HEK293T (cell line): ENCODE measurements at regions not wholly inside any gene's neighbourhood (a gene's known extent, or its start where the extent isn't known, plus 50 kb on each side); places are given as distances from the start of the nearest gene placed in this dataset.

ENCODE experiments used
- CTCF ChIA-PET: fragments of 350-600 bp; formaldehyde crosslinking; extraction: SDS; loops from one replicate; lab custom pipeline; 2021; ENCODE audit warnings: antibody characterized with exemption, inconsistent platforms; lab: Yijun Ruan, JAX
- POLR2A ChIA-PET: fragments of 350-600 bp; formaldehyde crosslinking; extraction: SDS; loops from one replicate; lab custom pipeline; 2020; ENCODE audit warnings: antibody characterized with exemption, inconsistent platforms; lab: Yijun Ruan, JAX
- DNase-seq: peaks from one replicate; pipeline ENCODE4 v3.0.0; 2012; ENCODE audit warnings: mixed read lengths; ENCODE audit errors: extremely low spot score
- ARNT ChIP-seq: fragments of 450-650 bp; IDR thresholded peaks from 2 replicates; pipeline ENCODE4 v1.6.1; 2017; ENCODE audit warnings: mild to moderate bottlenecking
- BHLHE40 ChIP-seq: fragments of 450-650 bp; IDR thresholded peaks from 2 replicates; pipeline ENCODE4 v1.6.1; 2016; ENCODE audit warnings: mild to moderate bottlenecking, moderate library complexity, borderline replicate concordance
- CTBP1 ChIP-seq: fragments of 450-650 bp; IDR thresholded peaks from 2 replicates; pipeline ENCODE4 v1.6.1; 2016; ENCODE audit warnings: borderline replicate concordance
- ELF4 ChIP-seq: fragments of 450-650 bp; IDR thresholded peaks from 2 replicates; pipeline ENCODE4 v1.6.1; 2017; ENCODE audit warnings: antibody characterized with exemption
- FOXA1 ChIP-seq: fragments of 450-650 bp; IDR thresholded peaks from 2 replicates; pipeline ENCODE4 v1.6.1; 2016; ENCODE audit warnings: mild to moderate bottlenecking
- FOXK2 ChIP-seq: fragments of 450-650 bp; IDR thresholded peaks from 2 replicates; pipeline ENCODE4 v1.6.1; 2016; ENCODE audit warnings: mild to moderate bottlenecking
- FOXM1 ChIP-seq: fragments of 450-650 bp; IDR thresholded peaks from 2 replicates; pipeline ENCODE4 v1.6.1; 2017; ENCODE audit warnings: mild to moderate bottlenecking, borderline replicate concordance
- HDGF ChIP-seq: fragments of 450-650 bp; IDR thresholded peaks from 2 replicates; pipeline ENCODE4 v1.6.1; 2017; ENCODE audit warnings: antibody characterized with exemption, borderline replicate concordance
- L3MBTL2 ChIP-seq: fragments of 450-650 bp; conservative IDR thresholded peaks from 2 replicates; pipeline ENCODE4 v1.6.1; 2016; ENCODE audit warnings: mild to moderate bottlenecking
- LEF1 ChIP-seq: fragments of 450-650 bp; IDR thresholded peaks from 2 replicates; pipeline ENCODE4 v1.6.1; 2017; ENCODE audit warnings: mild to moderate bottlenecking, borderline replicate concordance
- NFRKB ChIP-seq: fragments of 450-650 bp; IDR thresholded peaks from 2 replicates; pipeline ENCODE4 v1.6.1; 2016; ENCODE audit warnings: mild to moderate bottlenecking, moderate library complexity
- SP1 ChIP-seq: fragments of 450-650 bp; IDR thresholded peaks from 2 replicates; pipeline ENCODE4 v1.6.1; 2017
- SUZ12 ChIP-seq: fragments of 450-650 bp; IDR thresholded peaks from 2 replicates; pipeline ENCODE4 v1.6.1; 2016; ENCODE audit warnings: mild to moderate bottlenecking
- TARDBP ChIP-seq: fragments of 450-650 bp; IDR thresholded peaks from 2 replicates; pipeline ENCODE4 v1.6.1; 2016
- ZNF384 ChIP-seq: fragments of 450-650 bp; IDR thresholded peaks from 2 replicates; pipeline ENCODE4 v1.6.1; 2016
- TF ChIP-seq, protein P1 (sequence below): fragments of 450-650 bp; IDR thresholded peaks from 2 replicates; pipeline ENCODE4 v1.6.1; 2016

DNA sequence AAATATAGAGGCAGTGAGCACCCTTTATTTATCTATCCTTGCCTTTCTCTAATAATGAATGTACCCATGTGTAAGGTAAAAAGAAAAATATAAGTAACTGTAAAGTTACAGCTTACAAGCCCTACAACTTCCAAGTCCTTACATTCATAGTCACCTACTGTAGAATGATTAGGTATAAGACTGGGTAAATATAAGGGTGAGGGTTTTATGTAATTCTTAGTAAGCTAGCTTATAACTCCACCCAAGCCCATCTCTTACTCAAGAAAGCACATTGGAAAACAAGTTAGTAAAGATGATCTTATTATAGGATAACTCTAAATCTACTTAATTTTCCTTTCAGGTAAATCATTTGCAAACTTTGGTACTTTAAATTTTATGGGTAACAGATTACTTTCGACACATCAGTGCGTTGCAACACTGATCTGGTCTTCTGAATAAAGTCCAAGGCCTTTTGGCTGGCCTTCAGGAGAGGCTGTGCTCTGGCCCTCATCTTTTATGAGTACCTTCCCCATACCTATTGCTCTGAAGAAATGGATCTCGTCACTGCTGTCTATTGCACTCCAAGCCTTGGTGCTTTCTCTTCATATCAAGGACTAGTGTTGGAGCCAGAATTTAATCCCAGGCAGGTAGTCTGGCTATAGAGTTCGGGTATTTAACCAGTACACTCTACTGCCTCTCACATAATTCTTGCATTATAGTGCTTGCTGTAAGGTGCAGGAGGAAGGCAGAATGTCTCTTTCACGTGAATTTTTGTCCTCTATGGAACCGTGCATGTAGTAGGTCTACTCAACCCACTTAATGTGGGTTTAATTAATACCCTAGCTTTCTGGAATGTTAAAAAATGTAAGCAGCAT is 443.6 kb upstream of the AR start:
- ChIA-PET POLR2A (no interaction called here), CTCF (no interaction called here)
- TF ChIP-seq ARNT (no peak), ELF4 (no peak), HDGF (no peak), FOXM1 (no peak), FOXA1 (no peak), CTBP1 (no peak), NFRKB (no peak), L3MBTL2 (no peak), TARDBP (no peak), ZNF384 (no peak), SP1 (no peak)
- TF ChIP-seq, protein P1, sequence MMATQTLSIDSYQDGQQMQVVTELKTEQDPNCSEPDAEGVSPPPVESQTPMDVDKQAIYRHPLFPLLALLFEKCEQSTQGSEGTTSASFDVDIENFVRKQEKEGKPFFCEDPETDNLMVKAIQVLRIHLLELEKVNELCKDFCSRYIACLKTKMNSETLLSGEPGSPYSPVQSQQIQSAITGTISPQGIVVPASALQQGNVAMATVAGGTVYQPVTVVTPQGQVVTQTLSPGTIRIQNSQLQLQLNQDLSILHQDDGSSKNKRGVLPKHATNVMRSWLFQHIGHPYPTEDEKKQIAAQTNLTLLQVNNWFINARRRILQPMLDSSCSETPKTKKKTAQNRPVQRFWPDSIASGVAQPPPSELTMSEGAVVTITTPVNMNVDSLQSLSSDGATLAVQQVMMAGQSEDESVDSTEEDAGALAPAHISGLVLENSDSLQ, result no peak
- no peak for DNase-seq

DNA sequence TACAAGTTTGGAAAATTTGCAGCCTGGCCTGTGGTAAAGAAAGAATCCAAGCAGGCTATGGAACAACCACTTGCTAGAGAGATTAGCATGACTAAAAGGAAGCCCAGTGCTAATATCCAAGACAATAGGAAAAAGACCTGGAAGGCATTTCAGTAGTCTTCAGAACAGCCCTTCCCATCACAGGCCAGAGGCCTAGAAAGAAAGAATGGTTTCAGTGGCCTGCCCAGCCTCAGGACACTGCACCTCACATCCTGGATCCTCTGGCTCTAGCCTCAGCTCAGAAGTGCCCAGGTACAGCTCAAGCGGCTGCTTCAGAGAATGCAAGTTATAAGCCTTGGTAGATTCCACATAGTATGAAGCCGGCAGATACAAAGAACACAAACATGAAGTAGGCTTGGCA is 449.8 kb upstream of the AR start:
- TF ChIP-seq ARNT, result no peak
- TF ChIP-seq FOXM1, result no peak
- TF ChIP-seq CTBP1, result no peak
- no peak for TF ChIP-seq L3MBTL2
- no peak for TF ChIP-seq FOXK2
- no peak for TF ChIP-seq FOXA1
- no peak for TF ChIP-seq LEF1
- TF ChIP-seq HDGF, result no peak
- TF ChIP-seq SP1, result no peak
- TF ChIP-seq ZNF384, result no peak
- no peak for TF ChIP-seq TARDBP
- no peak for TF ChIP-seq ELF4
- no peak for TF ChIP-seq NFRKB
- TF ChIP-seq BHLHE40, result no peak
- CTCF ChIA-PET, result no interaction called here
- POLR2A ChIA-PET, result no interaction called here
- DNase-seq, result no peak

DNA sequence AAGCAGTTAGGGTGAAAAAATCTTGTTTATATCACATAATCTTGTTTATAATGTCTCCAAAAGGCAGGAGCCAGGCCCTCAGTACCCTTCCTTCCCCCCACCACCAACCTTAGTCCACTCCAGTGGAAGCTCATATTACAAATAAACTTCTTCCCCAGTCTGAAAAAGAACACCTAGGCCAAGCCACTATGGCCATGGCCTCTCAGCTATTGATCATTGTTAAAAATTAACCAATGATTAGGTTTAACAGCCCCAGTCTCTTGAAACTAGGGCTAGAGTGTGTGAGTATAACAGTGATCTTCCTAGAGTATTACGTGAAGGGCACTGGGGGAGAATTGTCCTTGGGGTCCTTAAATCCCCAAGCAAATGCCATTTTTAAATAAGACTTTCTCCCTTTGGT is 411.9 kb upstream of the EDA2R start:
- CTCF ChIA-PET, result no interaction called here
- DNase-seq, result no peak
- POLR2A ChIA-PET, result no interaction called here
- no peak for TF ChIP-seq CTBP1
- no peak for TF ChIP-seq L3MBTL2
- TF ChIP-seq TARDBP, result no peak
- no peak for TF ChIP-seq BHLHE40
- no peak for TF ChIP-seq ZNF384
- TF ChIP-seq SP1, result no peak
- no peak for TF ChIP-seq ELF4
- TF ChIP-seq FOXK2, result no peak
- TF ChIP-seq, protein P1, result no peak
- no peak for TF ChIP-seq ARNT
- TF ChIP-seq NFRKB, result no peak
- TF ChIP-seq FOXM1, result no peak
- no peak for TF ChIP-seq SUZ12
- no peak for TF ChIP-seq FOXA1
- TF ChIP-seq HDGF, result no peak
- no peak for TF ChIP-seq LEF1

DNA sequence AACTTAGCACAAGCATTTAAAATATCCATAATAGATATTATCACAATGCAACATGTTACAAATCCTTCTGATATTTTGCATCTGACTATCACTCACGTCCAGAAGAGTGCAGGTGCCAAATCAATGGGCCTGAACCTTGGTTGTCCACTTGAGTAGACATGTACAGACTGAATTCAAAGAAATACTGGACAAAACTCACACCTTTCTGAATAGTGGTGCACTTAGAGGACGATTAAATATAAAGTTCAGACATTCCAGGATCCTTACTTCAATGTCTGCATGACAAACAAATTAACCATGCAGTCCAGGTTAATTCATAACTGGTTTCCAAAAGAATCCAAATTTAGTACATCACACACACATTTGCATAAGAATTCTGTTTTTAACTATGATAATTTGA is 406.0 kb upstream of the EDA2R start:
- TF ChIP-seq FOXM1, result no peak
- TF ChIP-seq SUZ12, result no peak
- no peak for TF ChIP-seq FOXA1
- no peak for TF ChIP-seq CTBP1
- TF ChIP-seq ELF4, result no peak
- TF ChIP-seq FOXK2, result no peak
- TF ChIP-seq TARDBP, result no peak
- TF ChIP-seq ARNT, result no peak
- TF ChIP-seq L3MBTL2, result no peak
- TF ChIP-seq SP1, result no peak
- no peak for TF ChIP-seq ZNF384
- no peak for TF ChIP-seq HDGF
- CTCF ChIA-PET, result no interaction called here
- POLR2A ChIA-PET, result no interaction called here
- no peak for DNase-seq

DNA sequence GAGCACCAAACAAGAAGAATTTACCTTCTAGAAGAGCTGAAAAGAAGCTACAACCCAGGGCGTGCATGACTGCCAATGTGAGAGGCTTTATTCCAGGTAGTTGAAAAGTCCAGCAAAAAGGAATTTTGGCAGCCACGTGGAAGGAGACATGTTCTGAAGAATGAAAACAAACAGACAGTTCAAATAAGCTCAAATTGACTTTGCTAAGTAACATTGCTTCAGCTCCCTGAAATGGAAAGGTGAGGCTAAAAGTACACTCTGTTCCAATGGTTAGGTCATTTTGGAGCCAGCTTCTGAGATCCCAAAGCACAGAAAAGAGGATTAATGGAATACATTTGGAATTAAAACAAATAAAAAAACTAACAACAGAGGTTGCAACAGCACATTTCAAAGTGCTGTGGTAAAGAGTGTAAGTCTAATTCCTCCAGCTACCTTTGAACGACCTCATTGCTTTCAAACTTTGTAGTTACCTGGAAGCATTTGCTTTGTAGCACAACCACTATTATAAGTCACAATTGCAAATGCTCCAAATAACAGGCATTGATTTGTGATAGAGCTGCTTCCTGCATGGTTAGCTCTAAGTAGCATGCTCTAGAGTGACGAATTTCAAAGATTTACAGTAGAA is 405.3 kb upstream of the EDA2R start:
- ChIA-PET POLR2A (no interaction called here), CTCF (no interaction called here)
- DNase-seq, result no peak
- no peak for TF ChIP-seq SP1
- TF ChIP-seq HDGF, result no peak
- TF ChIP-seq NFRKB, result no peak
- no peak for TF ChIP-seq ZNF384
- TF ChIP-seq TARDBP, result no peak
- no peak for TF ChIP-seq L3MBTL2
- TF ChIP-seq ARNT, result no peak
- no peak for TF ChIP-seq ELF4

DNA sequence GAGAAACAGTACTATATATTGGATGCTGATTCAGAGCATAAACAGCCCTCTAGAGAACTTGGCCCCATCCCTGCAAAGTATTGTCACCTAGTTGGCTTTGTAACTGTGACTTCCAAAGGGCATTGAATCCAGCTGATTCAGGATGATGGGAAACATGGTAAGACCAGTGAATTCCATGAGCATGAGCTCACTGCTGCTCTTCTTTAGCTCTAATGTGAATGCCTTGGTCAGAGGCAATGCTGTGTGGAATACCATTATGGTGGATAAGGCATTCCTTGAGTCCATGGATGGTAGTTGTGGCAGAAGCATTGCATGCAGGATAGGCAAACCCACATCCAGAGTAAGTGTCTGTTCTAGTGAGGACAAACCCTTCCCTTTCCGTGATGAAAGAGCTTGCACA is 365.6 kb upstream of the EDA2R start:
- TF ChIP-seq BHLHE40 (no peak), NFRKB (no peak), SP1 (no peak), ELF4 (no peak), ARNT (no peak), LEF1 (no peak)
- no peak for DNase-seq
- CTCF ChIA-PET, result no interaction called here
- POLR2A ChIA-PET, result no interaction called here
